Vagina (tissue), 2 donors: ENCODE measurements at regions not wholly inside any gene's neighbourhood (a gene's known extent, or its start where the extent isn't known, plus 50 kb on each side); places are given as distances from the start of the nearest gene placed in this dataset.
"Not testable (repeated sequence)": the region's sequence is repeated elsewhere in the genome, so short reads cannot be mapped to it uniquely, and the experiment has no call there.

Source experiments
- DNase-seq, 2 donors: peaks; one replicate each; pipeline ENCODE4 v3.0.0-alpha.2; 2017; ENCODE audit errors: extremely low spot score in 2 of 2
- H3K27ac ChIP-seq: fragments of 200-600 bp; sonication (generic); one replicate; pipeline ENCODE4 v1.5.1; 2019
- H3K27me3 ChIP-seq: fragments of 200-600 bp; sonication (generic); one replicate; pipeline ENCODE4 v1.5.1; 2019
- H3K36me3 ChIP-seq, 2 donors: fragments of 200-600 bp; sonication (generic); one replicate each; pipeline ENCODE4 v1.5.1; 2017 to 2019
- H3K4me1 ChIP-seq: fragments of 200-600 bp; sonication (generic); one replicate; pipeline ENCODE4 v1.5.1; 2019
- H3K4me3 ChIP-seq, 2 donors: fragments of 200-600 bp; sonication (generic); 1 replicate in 1 of 2; 2 replicates in 1 of 2; pipeline ENCODE4 v1.5.1; 2016 to 2019
- H3K9me3 ChIP-seq: fragments of 200-600 bp; sonication (generic); one replicate; pipeline ENCODE4 v1.5.1; 2019
- CTCF ChIP-seq, 3 experiments: fragments of 450-650 bp in 2 of 3; fragments of 200-600 bp in 1 of 3; sonication (generic) in 1 of 3; IDR thresholded peaks; one replicate each; pipeline ENCODE4 v1.5.1; 2017 to 2019; ENCODE audit warnings: antibody characterized with exemption in 3 of 3, mild to moderate bottlenecking in 2 of 3, moderate library complexity in 2 of 3
- POLR2A ChIP-seq, 2 donors: fragments of 450-650 bp; IDR thresholded peaks; one replicate each; pipeline ENCODE4 v1.6.1; 2017; ENCODE audit warnings: antibody characterized with exemption in 2 of 2, mild to moderate bottlenecking in 2 of 2, moderate library complexity in 2 of 2
- POLR2AphosphoS5 ChIP-seq, 2 donors: sonication (generic); formaldehyde crosslinking; IDR thresholded peaks; one replicate each; pipeline ENCODE4 v1.9.0; 2017; ENCODE audit warnings: antibody characterized with exemption in 2 of 2, mild to moderate bottlenecking in 2 of 2, low read depth in 1 of 2; ENCODE audit not compliant: insufficient read depth in 1 of 2
- intact Hi-C: fragments of 100-400 bp; cut with DNase I; formaldehyde crosslinking; loops from one replicate; pipeline ENCODE4 v1.15.1; 2023

- H3K27ac ChIP-seq: no peak overlapping the region
- H3K36me3 ChIP-seq: no peaks in the 10 kb centered on the region
- no peak for TF ChIP-seq POLR2AphosphoS5 (IDR thresholded peaks at IDR 0.05; ENCODE audit: insufficient read depth in 1 of 2, low read depth in 1 of 2)
- intact Hi-C loops: no loop called here
- no peaks in the 10 kb centered on the region for H3K27me3 ChIP-seq
- no peak for DNase-seq
- H3K9me3 ChIP-seq: no peaks in the 10 kb centered on the region
- H3K4me3 ChIP-seq: no peak overlapping the region
- no peaks in the 10 kb centered on the region for H3K4me1 ChIP-seq
These were observed 118.7 kb downstream of the BEND2 start for GRCh38 chrX:18102006-18102405.

GRCh38 chrX:18101087-18101486, 119.6 kb downstream of the BEND2 start:
- Histone ChIP-seq H3K4me1 (no peaks in the 10 kb centered on the region), H3K27ac (no peak overlapping the region), H3K4me3 (no peak overlapping the region), H3K27me3 (no peaks in the 10 kb centered on the region), H3K36me3 (no peaks in the 10 kb centered on the region), H3K9me3 (no peaks in the 10 kb centered on the region)
- intact Hi-C loops: no loop called here
- DNase-seq: no peak
- TF ChIP-seq POLR2A (IDR thresholded peaks at IDR 0.05): no peak
- no peak for TF ChIP-seq POLR2AphosphoS5 (IDR thresholded peaks at IDR 0.05; ENCODE audit: insufficient read depth in 1 of 2, low read depth in 1 of 2)
- no peak for TF ChIP-seq CTCF (IDR thresholded peaks at IDR 0.05)

DNA sequence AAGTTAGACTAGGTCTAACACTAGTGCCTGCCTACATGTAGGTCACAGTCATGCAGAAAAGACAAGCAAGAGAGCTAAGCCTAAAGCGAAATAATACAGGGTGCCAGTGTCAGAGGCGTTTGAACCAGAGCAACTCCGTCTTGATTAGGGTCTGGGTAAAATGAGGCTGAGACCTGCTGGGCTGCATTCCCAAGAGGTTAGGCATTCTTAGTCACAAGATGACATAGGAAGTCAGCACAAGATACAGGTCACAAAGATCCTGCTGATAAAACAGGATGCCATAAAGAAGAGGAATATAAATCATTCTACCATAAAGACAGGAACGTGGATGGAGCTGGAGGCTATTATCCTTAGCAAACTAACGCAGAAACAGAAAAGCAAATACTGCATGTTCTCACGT, 120.9 kb downstream of the BEND2 start:
- Histone ChIP-seq H3K27ac (no peak overlapping the region), H3K4me3 (no peak overlapping the region), H3K36me3 (no peaks in the 10 kb centered on the region), H3K4me1 (no peaks in the 10 kb centered on the region), H3K27me3 (no peaks in the 10 kb centered on the region), H3K9me3 (no peaks in the 10 kb centered on the region)
- no peak for DNase-seq
- intact Hi-C loops: no loop called here
- TF ChIP-seq CTCF (IDR thresholded peaks at IDR 0.05) (no peak), POLR2A (IDR thresholded peaks at IDR 0.05) (no peak), POLR2AphosphoS5 (IDR thresholded peaks at IDR 0.05; ENCODE audit: insufficient read depth in 1 of 2, low read depth in 1 of 2) (no peak)

DNA sequence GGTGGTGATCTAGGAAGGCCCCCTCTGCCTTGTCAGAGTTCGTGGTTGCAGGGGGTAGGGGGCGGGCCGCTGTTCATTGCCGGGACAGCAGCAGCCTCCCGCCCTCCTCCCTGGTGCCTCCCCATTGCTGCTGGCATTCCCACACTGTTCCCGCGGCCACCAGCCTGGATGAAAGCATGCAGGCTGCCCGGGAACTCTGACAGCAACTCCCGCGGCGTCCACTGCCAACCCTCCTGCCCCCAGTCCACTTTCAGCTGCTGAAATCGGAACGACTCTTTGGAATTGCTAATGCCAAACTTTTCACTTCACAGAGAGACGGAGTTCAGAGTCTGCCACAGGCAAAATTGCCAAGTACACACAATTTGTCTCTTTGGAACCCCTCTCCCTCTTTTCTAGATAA, 121.9 kb downstream of the BEND2 start:
- TF ChIP-seq POLR2AphosphoS5 (IDR thresholded peaks at IDR 0.05; ENCODE audit: insufficient read depth in 1 of 2, low read depth in 1 of 2) (no peak), CTCF (IDR thresholded peaks at IDR 0.05) (no peak)
- no peaks in the 10 kb centered on the region for H3K4me1 ChIP-seq
- no peak for DNase-seq
- H3K27ac ChIP-seq: no peak overlapping the region
- H3K27me3 ChIP-seq: no peaks in the 10 kb centered on the region
- H3K36me3 ChIP-seq: no peaks in the 10 kb centered on the region
- no peaks in the 10 kb centered on the region for H3K9me3 ChIP-seq
- peak overlapping the region in 1 of 2 donors; percentile 23 for H3K4me3 ChIP-seq
- intact Hi-C loops: no loop called here

GRCh38 chrX:18076434-18076833, 144.3 kb downstream of the BEND2 start:
- intact Hi-C loops: no loop called here
- Histone ChIP-seq H3K36me3 (no peaks in the 10 kb centered on the region), H3K9me3 (no peaks in the 10 kb centered on the region), H3K4me3 (no peak overlapping the region), H3K27me3 (no peaks in the 10 kb centered on the region), H3K4me1 (no peaks in the 10 kb centered on the region), H3K27ac (no peak overlapping the region)
- TF ChIP-seq POLR2A (IDR thresholded peaks at IDR 0.05): no peak
- TF ChIP-seq POLR2AphosphoS5 (IDR thresholded peaks at IDR 0.05; ENCODE audit: insufficient read depth in 1 of 2, low read depth in 1 of 2): no peak
- TF ChIP-seq CTCF (IDR thresholded peaks at IDR 0.05): no peak
- DNase-seq: no peak

- H3K27me3 ChIP-seq: no peaks in the 10 kb centered on the region
- DNase-seq: no peak
- no peaks in the 10 kb centered on the region for H3K36me3 ChIP-seq
- TF ChIP-seq POLR2A (IDR thresholded peaks at IDR 0.05): no peak
- no peak for TF ChIP-seq POLR2AphosphoS5 (IDR thresholded peaks at IDR 0.05; ENCODE audit: insufficient read depth in 1 of 2, low read depth in 1 of 2)
- no peak for TF ChIP-seq CTCF (IDR thresholded peaks at IDR 0.05)
- no peaks in the 10 kb centered on the region for H3K4me1 ChIP-seq
- H3K27ac ChIP-seq: no peak overlapping the region
- intact Hi-C loops: no loop called here
- H3K9me3 ChIP-seq: no peaks in the 10 kb centered on the region
- H3K4me3 ChIP-seq: no peak overlapping the region
These were observed 145.1 kb downstream of the BEND2 start for GRCh38 chrX:18075603-18076002.

DNA sequence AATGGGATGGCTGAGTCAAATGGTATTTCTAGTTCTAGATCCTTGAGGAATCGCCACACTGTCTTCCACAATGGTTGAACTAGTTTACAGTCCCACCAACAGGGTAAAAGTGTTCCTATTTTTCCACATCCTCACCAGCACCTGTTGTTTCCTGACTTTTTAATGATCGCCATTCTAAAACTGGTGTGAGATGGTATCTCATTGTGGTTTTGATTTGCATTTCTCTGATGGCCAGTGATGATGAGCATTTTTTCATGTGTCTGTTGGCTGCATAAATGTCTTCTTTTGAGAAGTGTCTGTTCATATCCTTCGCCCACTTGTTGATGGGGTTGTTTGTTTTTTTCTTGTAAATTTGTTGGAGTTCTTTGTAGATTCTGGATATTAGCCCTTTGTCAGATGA, 152.6 kb downstream of the BEND2 start:
- H3K27ac ChIP-seq, H3K27me3 ChIP-seq, H3K4me3 ChIP-seq, H3K4me1 ChIP-seq, intact Hi-C loops, H3K9me3 ChIP-seq, H3K36me3 ChIP-seq, DNase-seq: not testable (repeated sequence)
